ENCODE measurements at regions not wholly inside any gene's neighbourhood (a gene's known extent, or its start where the extent isn't known, plus 50 kb on each side); places are given as distances from the start of the nearest gene placed in this dataset.

- no peak overlapping the region for H2AK5ac ChIP-seq (ENCODE audit: insufficient read length, low read length)
- no peaks in the 10 kb centered on the region for H3K27me3 Mint-ChIP-seq (ENCODE audit: low read depth)
- TF ChIP-seq CTCF (conservative IDR thresholded peaks at IDR 0.05) = no peak
- no peak overlapping the region for H2BK120ac ChIP-seq (ENCODE audit: low read depth, low read length, poor library complexity, severe bottlenecking)
- no peak overlapping the region for H2AFZ ChIP-seq (ENCODE audit: low read length)
- H3K23ac ChIP-seq (ENCODE audit: insufficient read length, low read depth, low read length) = no peak overlapping the region
- H3K23me2 ChIP-seq (ENCODE audit: insufficient read length, low read depth, low read length, poor library complexity, severe bottlenecking) = no peaks in the 10 kb centered on the region
- no peak overlapping the region for H4K8ac ChIP-seq (replicated peaks; ENCODE audit: insufficient read length, low read depth, low read length)
- H4K20me1 ChIP-seq (ENCODE audit: control insufficient read depth, insufficient read depth, insufficient read length) = no peaks in the 10 kb centered on the region
- no peaks in the 10 kb centered on the region for H3K79me2 ChIP-seq (ENCODE audit: insufficient read depth, low read length)
- no peak overlapping the region for H3K9ac ChIP-seq (ENCODE audit: extremely low read depth, insufficient read length, low read length)
- no peaks in the 10 kb centered on the region for H3K4me1 Mint-ChIP-seq
- H3K56ac ChIP-seq (ENCODE audit: insufficient read length, low read depth, low read length) = no peak overlapping the region
- no peak overlapping the region for H4K5ac ChIP-seq (ENCODE audit: insufficient read length, low read depth, low read length)
- no peak overlapping the region for H2BK15ac ChIP-seq (ENCODE audit: low read depth, low read length)
- no peak overlapping the region for H3K27ac ChIP-seq (ENCODE audit: insufficient read length, low read depth, low read length)
- H3K36me3 Mint-ChIP-seq (ENCODE audit: insufficient read depth in 1 of 3, low read depth in 3 of 3) = peaks cover 0 to 5% (median 0%) of the 10 kb centered on the region in 3 experiments; a peak in 2 of 7 replicates
- H3K18ac ChIP-seq (ENCODE audit: insufficient read length, low read depth, low read length) = no peak overlapping the region
- peaks cover 11% of the 10 kb centered on the region for H3K9me3 ChIP-seq (ENCODE audit: control insufficient read depth, low read depth, low read length)
- peaks cover 65 to 91% of the 10 kb centered on the region in 2 experiments for H3K9me3 Mint-ChIP-seq
- H3K4me1 ChIP-seq (ENCODE audit: insufficient read depth, low read length) = no peaks in the 10 kb centered on the region
- H4K91ac ChIP-seq (ENCODE audit: insufficient read length, low read depth, low read length) = no peak overlapping the region
- no peak overlapping the region for H3K4me3 Mint-ChIP-seq
- no peak overlapping the region for H2BK20ac ChIP-seq (ENCODE audit: low read depth, low read length, poor library complexity, severe bottlenecking)
- H3T11ph ChIP-seq (ENCODE audit: low read length) = no peak overlapping the region
- H2BK5ac ChIP-seq (ENCODE audit: insufficient read length, low read length) = no peak overlapping the region
- no peak overlapping the region for H3K27ac Mint-ChIP-seq
- no peak overlapping the region for H3K4ac ChIP-seq (ENCODE audit: low read depth, low read length)
- no peak for DNase-seq
- no peaks in the 10 kb centered on the region for H3K27me3 ChIP-seq (ENCODE audit: insufficient read depth, low read length)
- no CpG with 5 or more reads among the region's 2 CpGs for WGBS (ENCODE audit: extremely low coverage, insufficient read length, low lambda C conversion rate)
- H2BK12ac ChIP-seq (ENCODE audit: insufficient read length, low read depth, low read length) = no peak overlapping the region
- H3K14ac ChIP-seq (ENCODE audit: insufficient read depth, low read length) = no peak overlapping the region
- H3K4me2 ChIP-seq (ENCODE audit: insufficient read depth, insufficient read length, low read length) = no peak overlapping the region
- H3K79me1 ChIP-seq (ENCODE audit: insufficient read depth, low read depth, low read length, poor library complexity, severe bottlenecking) = no peaks in the 10 kb centered on the region
Observed at GRCh38 chrX:75892749-75893148, 107.7 kb upstream of the MAGEE2 start.
